ENCODE measurements at regions not wholly inside any gene's neighbourhood (a gene's known extent, or its start where the extent isn't known, plus 50 kb on each side); places are given as distances from the start of the nearest gene placed in this dataset.

GRCh38 chr2:235157746-235158482 lies 206.1 kb downstream of the SH3BP4 start:
- no peaks in the 10 kb centered on the region for H3K27me3 ChIP-seq (replicated peaks; ENCODE audit: insufficient read depth, low read length)
- H3K79me2 ChIP-seq (ENCODE audit: low read length): no peaks in the 10 kb centered on the region
- no peaks in the 10 kb centered on the region for H3K4me1 ChIP-seq (ENCODE audit: low read length)
- H3F3A ChIP-seq (ENCODE audit: insufficient read depth, low read length): no peaks in the 10 kb centered on the region
- H3K9me3 ChIP-seq (replicated peaks; ENCODE audit: insufficient read depth, low read length): no peaks in the 10 kb centered on the region
- H4K20me1 ChIP-seq (ENCODE audit: insufficient read depth, low read length): no peaks in the 10 kb centered on the region
- H3K9ac ChIP-seq (ENCODE audit: low read length): no peak overlapping the region
- H2AFZ ChIP-seq (ENCODE audit: low read length): no peak overlapping the region
- TF ChIP-seq EZH2phosphoT487 (IDR thresholded peaks at IDR 0.05; ENCODE audit: low read length): no peak
- no peak for TF ChIP-seq EZH2 (optimal IDR thresholded peaks at IDR 0.05; ENCODE audit: low read depth, low read length)
- TF ChIP-seq CTCF (IDR thresholded peaks at IDR 0.05; ENCODE audit: low read length): no peak
- no peaks in the 10 kb centered on the region for H3K36me3 ChIP-seq (replicated peaks; ENCODE audit: insufficient read depth, low read length)
- no peak overlapping the region for H3K4me2 ChIP-seq (ENCODE audit: low read depth, low read length)
- no peak overlapping the region for H3K27ac ChIP-seq (ENCODE audit: low read length)
- no peak for DNase-seq
- H3K4me3 ChIP-seq (ENCODE audit: low read length): no peak overlapping the region
- H3K9me2 ChIP-seq (replicated peaks; ENCODE audit: insufficient read depth, low read length): no peaks in the 10 kb centered on the region

- no peaks in the 10 kb centered on the region for H3K4me1 ChIP-seq (ENCODE audit: low read length)
- no peak for DNase-seq
- no peaks in the 10 kb centered on the region for H3K27me3 ChIP-seq (replicated peaks; ENCODE audit: insufficient read depth, low read length)
These were observed 208.5 kb downstream of the SH3BP4 start for GRCh38 chr2:235160281-235160810.

GRCh38 chr2:235161565-235161964 lies 209.7 kb downstream of the SH3BP4 start:
- Histone ChIP-seq H3K4me3 (ENCODE audit: low read length) (no peak overlapping the region), H3K4me2 (ENCODE audit: low read depth, low read length) (no peak overlapping the region), H2AFZ (ENCODE audit: low read length) (no peak overlapping the region), H3K27me3 (replicated peaks; ENCODE audit: insufficient read depth, low read length) (no peaks in the 10 kb centered on the region), H3K27ac (ENCODE audit: low read length) (no peak overlapping the region), H3K4me1 (ENCODE audit: low read length) (no peaks in the 10 kb centered on the region), H3K36me3 (replicated peaks; ENCODE audit: insufficient read depth, low read length) (no peaks in the 10 kb centered on the region), H3K79me2 (ENCODE audit: low read length) (no peaks in the 10 kb centered on the region), H3F3A (ENCODE audit: insufficient read depth, low read length) (no peaks in the 10 kb centered on the region), H3K9me2 (replicated peaks; ENCODE audit: insufficient read depth, low read length) (no peaks in the 10 kb centered on the region), H3K9ac (ENCODE audit: low read length) (no peak overlapping the region), H3K9me3 (replicated peaks; ENCODE audit: insufficient read depth, low read length) (no peaks in the 10 kb centered on the region), H4K20me1 (ENCODE audit: insufficient read depth, low read length) (no peaks in the 10 kb centered on the region)
- no peak for TF ChIP-seq CTCF (IDR thresholded peaks at IDR 0.05; ENCODE audit: low read length)
- TF ChIP-seq EZH2phosphoT487 (IDR thresholded peaks at IDR 0.05; ENCODE audit: low read length): no peak
- no peak for TF ChIP-seq EZH2 (optimal IDR thresholded peaks at IDR 0.05; ENCODE audit: low read depth, low read length)
- DNase-seq: no peak

More at GRCh38 chr2:235160281-235160810, 208.5 kb downstream of the SH3BP4 start:
- Histone ChIP-seq H3K9me2 (replicated peaks; ENCODE audit: insufficient read depth, low read length) (no peaks in the 10 kb centered on the region), H3K36me3 (replicated peaks; ENCODE audit: insufficient read depth, low read length) (no peaks in the 10 kb centered on the region), H3K9ac (ENCODE audit: low read length) (no peak overlapping the region), H3K27ac (ENCODE audit: low read length) (no peak overlapping the region), H3K9me3 (replicated peaks; ENCODE audit: insufficient read depth, low read length) (no peaks in the 10 kb centered on the region), H2AFZ (ENCODE audit: low read length) (no peak overlapping the region), H4K20me1 (ENCODE audit: insufficient read depth, low read length) (no peaks in the 10 kb centered on the region), H3K79me2 (ENCODE audit: low read length) (no peaks in the 10 kb centered on the region), H3K4me2 (ENCODE audit: low read depth, low read length) (no peak overlapping the region), H3F3A (ENCODE audit: insufficient read depth, low read length) (no peaks in the 10 kb centered on the region), H3K4me3 (ENCODE audit: low read length) (no peak overlapping the region)
- TF ChIP-seq EZH2phosphoT487 (IDR thresholded peaks at IDR 0.05; ENCODE audit: low read length) (no peak), EZH2 (optimal IDR thresholded peaks at IDR 0.05; ENCODE audit: low read depth, low read length) (no peak), CTCF (IDR thresholded peaks at IDR 0.05; ENCODE audit: low read length) (no peak)

Data from MM.1S (cell line).